ENCODE measurements at regions not wholly inside any gene's neighbourhood (a gene's known extent, or its start where the extent isn't known, plus 50 kb on each side); places are given as distances from the start of the nearest gene placed in this dataset.

- DNase-seq (ENCODE audit: low read depth) = peak; percentile 18
- no peak for TF ChIP-seq CTCF (IDR thresholded peaks at IDR 0.05; ENCODE audit: low read depth, low read length, missing control alignments)
- no peak overlapping the region for H3K4me3 ChIP-seq (ENCODE audit: low read depth, low read length)
Observed at GRCh38 chr6:17015144-17015543, 86.7 kb upstream of the STMND1 start.

GRCh38 chr6:17013701-17014100 is 88.1 kb upstream of the STMND1 start:
- TF ChIP-seq CTCF (IDR thresholded peaks at IDR 0.05; ENCODE audit: low read depth, low read length, missing control alignments) = no peak
- no peak for DNase-seq (ENCODE audit: low read depth)
- H3K4me3 ChIP-seq (ENCODE audit: low read depth, low read length) = no peak overlapping the region

GRCh38 chr6:17012421-17013225 is 89.2 kb upstream of the STMND1 start:
- TF ChIP-seq CTCF (IDR thresholded peaks at IDR 0.05; ENCODE audit: low read depth, low read length, missing control alignments) = no peak
- no peak for DNase-seq (ENCODE audit: low read depth)
- no peak overlapping the region for H3K4me3 ChIP-seq (ENCODE audit: low read depth, low read length)

GRCh38 chr6:17011985-17012384 is 89.9 kb upstream of the STMND1 start:
- no peak for TF ChIP-seq CTCF (IDR thresholded peaks at IDR 0.05; ENCODE audit: low read depth, low read length, missing control alignments)
- H3K4me3 ChIP-seq (ENCODE audit: low read depth, low read length) = no peak overlapping the region
- DNase-seq (ENCODE audit: low read depth) = no peak

- no peak for TF ChIP-seq CTCF (IDR thresholded peaks at IDR 0.05; ENCODE audit: low read depth, low read length, missing control alignments)
- DNase-seq (ENCODE audit: low read depth) = no peak
- no peak overlapping the region for H3K4me3 ChIP-seq (ENCODE audit: low read depth, low read length)
Observed at GRCh38 chr6:17007749-17008148, 94.1 kb upstream of the STMND1 start.

- H3K4me3 ChIP-seq (ENCODE audit: low read depth, low read length) = no peak overlapping the region
- no peak for DNase-seq (ENCODE audit: low read depth)
- no peak for TF ChIP-seq CTCF (IDR thresholded peaks at IDR 0.05; ENCODE audit: low read depth, low read length, missing control alignments)
Observed at GRCh38 chr6:17006543-17006942, 95.3 kb upstream of the STMND1 start.

GRCh38 chr6:17004269-17004668 is 97.6 kb upstream of the STMND1 start:
- no peak overlapping the region for H3K4me3 ChIP-seq (ENCODE audit: low read depth, low read length)
- no peak for DNase-seq (ENCODE audit: low read depth)
- TF ChIP-seq CTCF (IDR thresholded peaks at IDR 0.05; ENCODE audit: low read depth, low read length, missing control alignments) = no peak

Data from GM12864 (cell line).